HAP-1 (cell line): ENCODE measurements at regions not wholly inside any gene's neighbourhood (a gene's known extent, or its start where the extent isn't known, plus 50 kb on each side); places are given as distances from the start of the nearest gene placed in this dataset.
"Not testable (repeated sequence)": the region's sequence is repeated elsewhere in the genome, so short reads cannot be mapped to it uniquely, and the experiment has no call there.

Source experiments
- DNase-seq, 2 experiments: peaks; one replicate each; pipeline ENCODE4 v3.0.0-alpha.2; 2016 to 2020; ENCODE audit warnings: low spot score in 2 of 2
- H3K27me3 ChIP-seq: fragments of 250-450 bp; sonication (Bioruptor Pico); 2 replicates; pipeline ENCODE4 v1.5.1; 2020; ENCODE audit warnings: low read depth, mild to moderate bottlenecking, moderate library complexity
- H3K36me3 ChIP-seq: fragments of 250-450 bp; sonication (Bioruptor Pico); replicated peaks from 2 replicates; pipeline ENCODE4 v1.5.1; 2020; ENCODE audit warnings: mild to moderate bottlenecking
- H3K4me1 ChIP-seq: fragments of 250-450 bp; sonication (Bioruptor Pico); 2 replicates; pipeline ENCODE4 v1.5.1; 2020; ENCODE audit warnings: mild to moderate bottlenecking
- H3K4me3 ChIP-seq: fragments of 250-450 bp; sonication (Bioruptor Pico); 2 replicates; pipeline ENCODE4 v1.5.1; 2020; ENCODE audit warnings: mild to moderate bottlenecking, moderate library complexity
- H3K9me3 ChIP-seq: fragments of 250-450 bp; sonication (Bioruptor Pico); 2 replicates; pipeline ENCODE4 v1.5.1; 2020; ENCODE audit warnings: mild to moderate bottlenecking, moderate library complexity
- in situ Hi-C: fragments of 300-500 bp; cut with MboI; formaldehyde crosslinking; loops from 3 replicates; pipeline ENCODE4 v1.14.3; 2020; ENCODE audit warnings: low sequenced_read_pairs, inconsistent platforms, mixed read lengths

DNA sequence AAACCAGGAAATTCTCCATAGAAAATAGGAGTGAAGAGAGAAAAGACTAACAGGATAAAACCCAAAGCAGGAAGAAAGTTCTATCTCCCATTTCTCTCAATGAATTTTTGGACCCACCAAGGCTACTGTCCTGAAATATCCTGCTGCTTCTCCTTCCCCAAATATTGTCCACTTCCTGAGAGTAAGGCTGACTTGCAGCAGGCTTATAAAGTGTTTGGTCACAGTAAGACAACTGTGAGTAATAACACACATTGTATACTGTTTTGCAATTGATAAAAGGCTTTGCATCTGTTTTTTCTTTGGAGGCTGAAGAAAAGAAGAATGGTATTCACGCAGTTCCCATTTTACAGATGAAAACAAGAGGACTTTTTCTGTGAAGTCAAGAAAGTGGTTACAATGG lies 52.8 kb downstream of the FOXD4L6 start:
- H3K36me3 ChIP-seq, H3K4me1 ChIP-seq, in situ Hi-C loops, H3K9me3 ChIP-seq, H3K4me3 ChIP-seq, DNase-seq, H3K27me3 ChIP-seq: not testable (repeated sequence)

DNA sequence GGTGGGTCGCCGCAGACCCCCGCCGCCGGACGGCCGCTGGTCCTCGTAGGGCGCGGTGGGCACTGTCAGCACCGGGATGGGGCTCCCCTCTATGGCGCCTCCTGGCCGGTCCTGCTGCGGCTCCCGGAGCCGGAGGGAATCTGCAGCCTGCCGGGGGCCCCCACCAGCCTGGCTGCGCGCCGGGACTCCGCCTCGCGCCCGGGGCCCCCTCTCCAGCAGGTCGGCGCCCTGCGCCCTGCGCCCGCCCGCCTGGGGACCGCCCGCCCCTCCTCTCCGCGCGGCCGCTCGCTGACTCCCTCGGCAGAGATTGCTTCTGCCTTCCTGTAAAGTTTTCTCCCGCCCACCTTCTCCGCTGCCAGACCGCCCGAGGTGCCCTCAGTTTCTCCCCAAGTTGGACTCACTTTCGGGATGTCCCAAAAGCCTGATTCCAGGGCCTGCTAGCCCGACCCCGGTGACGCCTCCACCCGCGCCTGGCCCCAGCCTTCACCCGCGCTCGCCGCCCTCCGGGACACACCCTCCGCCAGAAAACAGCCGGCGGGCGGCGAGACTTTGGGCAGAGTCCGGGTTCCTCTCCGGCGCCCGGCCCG lies 54.0 kb downstream of the FOXD4L6 start:
- H3K27me3 ChIP-seq, H3K36me3 ChIP-seq, H3K9me3 ChIP-seq, H3K4me1 ChIP-seq, in situ Hi-C loops: not testable (repeated sequence)
- peak; percentile 8 to 74 for DNase-seq
- peak overlapping the region; percentile 50 for H3K4me3 ChIP-seq

DNA sequence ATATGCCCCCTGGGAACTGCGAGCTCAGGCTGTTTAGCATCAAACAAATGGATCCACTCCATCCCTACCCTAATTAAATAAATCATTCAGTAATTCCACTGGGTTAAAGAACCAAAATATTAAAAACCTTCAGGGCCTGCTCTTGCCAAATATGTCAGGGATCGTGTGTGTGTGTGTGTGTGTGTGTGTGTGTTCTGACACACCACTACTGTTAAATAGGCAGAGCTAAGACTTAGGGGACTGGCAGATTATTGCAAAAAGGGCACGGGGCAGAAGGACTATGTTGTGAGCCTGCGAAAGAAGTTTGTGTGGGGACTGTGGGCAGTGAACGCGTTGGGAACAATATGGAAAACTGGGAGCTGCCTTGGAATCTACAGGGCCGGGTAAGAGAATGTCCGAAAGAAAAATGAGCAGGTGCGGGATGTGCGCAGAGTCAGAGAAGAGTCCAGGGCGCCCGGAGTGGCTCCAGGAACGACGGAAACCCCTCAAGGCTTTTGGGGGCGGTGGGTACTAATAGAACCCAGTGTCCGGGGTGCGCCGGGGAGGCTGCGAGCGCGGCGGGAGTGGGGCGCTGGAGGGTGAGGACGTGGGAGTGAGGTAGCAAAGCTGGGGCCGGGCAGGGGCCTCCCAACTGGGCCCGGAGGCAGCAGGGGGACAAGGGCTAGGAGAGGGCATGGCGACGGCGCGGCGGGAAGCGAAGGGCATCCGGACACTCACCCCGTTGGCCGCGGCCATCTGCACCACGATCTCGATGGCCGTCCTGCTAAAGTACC lies 54.8 kb downstream of the FOXD4L6 start:
- H3K36me3 ChIP-seq, in situ Hi-C loops, H3K27me3 ChIP-seq, H3K9me3 ChIP-seq, H3K4me1 ChIP-seq, DNase-seq: not testable (repeated sequence)
- peak overlapping the region; percentile 50 for H3K4me3 ChIP-seq

DNA sequence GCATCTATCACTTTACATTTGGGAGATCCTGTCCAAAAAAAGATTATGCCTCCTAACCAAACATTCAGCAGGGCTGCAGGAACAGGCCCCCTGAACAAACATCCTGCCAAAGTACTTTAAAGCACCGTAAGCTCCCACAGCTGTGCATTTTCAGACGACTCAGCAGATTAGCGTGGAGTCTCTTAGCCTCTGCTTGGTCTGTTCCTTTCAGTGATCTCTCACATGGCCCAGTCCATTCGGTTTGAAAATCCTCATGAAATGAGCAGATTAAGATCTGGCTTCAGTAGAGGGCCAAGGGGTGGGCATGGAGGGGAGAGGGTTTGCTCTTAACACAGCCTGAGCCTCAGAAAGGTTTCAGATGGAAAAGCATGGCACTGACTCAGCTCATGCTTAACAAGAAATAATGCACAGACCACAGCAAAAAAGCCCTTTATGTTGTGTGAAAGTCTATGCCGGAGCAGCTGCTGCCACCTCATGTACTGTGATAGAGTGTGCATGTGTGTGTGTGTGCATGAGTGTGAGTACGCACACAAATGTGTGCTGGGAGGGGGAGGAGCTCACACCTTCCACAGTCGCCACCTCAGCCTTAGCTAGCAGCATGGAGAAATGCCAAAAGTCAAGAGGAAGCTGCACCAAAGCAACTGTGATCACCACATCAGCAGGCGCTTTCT lies 64.2 kb downstream of the FOXD4L6 start:
- H3K4me1 ChIP-seq, H3K36me3 ChIP-seq, H3K9me3 ChIP-seq, in situ Hi-C loops, DNase-seq, H3K27me3 ChIP-seq, H3K4me3 ChIP-seq: not testable (repeated sequence)

DNA sequence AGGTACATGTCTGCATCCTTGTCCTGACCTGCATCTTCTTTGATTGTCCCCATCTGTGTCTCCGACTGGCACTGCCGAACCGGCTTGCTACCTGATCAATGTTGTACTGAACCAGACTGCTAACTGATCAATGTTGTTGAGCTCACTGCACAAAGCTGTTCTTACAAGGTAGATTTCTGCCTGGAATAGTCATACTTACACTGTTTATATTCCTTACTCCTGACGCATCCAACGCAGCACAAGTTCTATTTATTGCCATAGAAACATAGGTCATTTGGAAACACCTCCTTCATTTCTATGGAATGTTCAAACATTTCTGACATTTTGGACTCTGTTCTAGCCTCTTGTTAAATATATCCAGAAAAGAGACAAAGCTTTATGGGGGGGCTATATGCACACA lies 65.2 kb downstream of the FOXD4L6 start:
- H3K9me3 ChIP-seq, H3K4me3 ChIP-seq, DNase-seq, in situ Hi-C loops, H3K4me1 ChIP-seq, H3K36me3 ChIP-seq, H3K27me3 ChIP-seq: not testable (repeated sequence)

DNA sequence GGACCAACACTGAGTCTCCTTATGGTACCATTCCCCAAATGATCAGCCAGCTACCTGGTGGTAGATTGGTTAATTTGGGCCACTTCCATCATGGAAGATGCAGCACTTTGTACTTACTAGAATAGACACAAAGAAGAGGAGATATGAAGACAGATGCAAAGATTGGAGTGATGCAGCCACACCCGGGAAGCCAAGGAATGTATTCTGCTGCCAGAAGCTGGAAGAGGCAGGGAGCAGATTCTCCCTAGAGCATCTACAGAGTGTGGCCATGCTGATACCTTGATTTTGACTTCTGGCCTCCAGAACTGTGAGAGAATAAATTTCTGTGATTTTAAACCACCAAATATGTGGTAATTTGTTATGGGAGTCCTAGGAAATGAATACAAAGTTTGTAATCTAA lies 68.9 kb downstream of the FOXD4L6 start:
- H3K36me3 ChIP-seq, H3K27me3 ChIP-seq, DNase-seq, H3K4me3 ChIP-seq, H3K4me1 ChIP-seq, in situ Hi-C loops, H3K9me3 ChIP-seq: not testable (repeated sequence)

DNA sequence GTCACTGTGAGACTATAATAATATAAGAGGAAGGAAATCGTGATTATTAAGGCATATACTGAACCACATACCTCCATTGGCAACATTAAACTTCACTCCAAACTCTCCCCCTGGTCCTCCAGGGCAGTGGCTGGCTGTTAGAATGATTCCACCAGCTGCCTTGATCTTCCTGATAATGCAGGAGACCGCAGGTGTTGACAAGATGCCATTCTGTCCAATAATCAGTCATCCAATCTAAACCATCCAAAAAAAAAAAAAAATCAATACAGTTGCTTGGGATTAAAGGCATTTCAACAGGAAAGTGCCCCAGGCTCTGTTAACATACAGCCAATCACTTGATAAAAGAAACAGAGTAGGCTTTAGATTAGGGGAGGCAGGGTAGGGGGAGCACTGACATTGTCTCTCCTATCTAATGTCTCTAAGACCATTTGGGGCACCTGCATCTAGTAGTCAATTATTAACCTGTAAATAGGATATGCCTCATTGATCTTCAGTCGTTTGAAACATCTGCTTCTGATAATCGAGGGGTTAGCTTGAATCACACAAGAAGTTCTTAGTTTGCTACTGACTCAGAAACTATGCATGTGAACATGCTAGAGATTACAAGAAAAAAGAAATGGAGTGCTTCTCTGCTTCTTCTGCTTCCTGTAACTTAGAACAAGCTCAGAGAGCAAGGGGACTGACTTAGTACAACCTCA lies 74.7 kb downstream of the FOXD4L6 start:
- in situ Hi-C loops, H3K4me3 ChIP-seq, H3K9me3 ChIP-seq, H3K4me1 ChIP-seq, H3K27me3 ChIP-seq, DNase-seq, H3K36me3 ChIP-seq: not testable (repeated sequence)

DNA sequence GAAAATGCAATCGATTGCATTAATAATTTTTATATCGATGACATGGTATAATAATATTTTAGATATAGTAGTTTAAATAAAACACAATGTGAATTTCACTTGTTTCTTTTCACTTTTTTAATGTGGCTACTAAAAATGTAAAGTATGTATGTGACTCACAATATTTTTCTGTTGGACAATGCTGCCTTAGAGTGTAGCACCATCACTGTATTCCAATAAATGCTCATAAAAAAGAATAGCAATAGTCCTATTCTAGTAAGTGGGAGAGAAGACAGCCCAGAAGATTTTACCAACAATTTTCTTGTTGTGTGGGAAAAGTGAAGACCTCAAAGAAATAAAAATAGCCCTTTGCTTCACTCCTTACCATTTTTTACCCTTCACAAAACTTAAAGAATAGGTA lies 79.8 kb downstream of the FOXD4L6 start:
- H3K27me3 ChIP-seq, H3K9me3 ChIP-seq, H3K4me1 ChIP-seq, in situ Hi-C loops, DNase-seq, H3K36me3 ChIP-seq, H3K4me3 ChIP-seq: not testable (repeated sequence)

DNA sequence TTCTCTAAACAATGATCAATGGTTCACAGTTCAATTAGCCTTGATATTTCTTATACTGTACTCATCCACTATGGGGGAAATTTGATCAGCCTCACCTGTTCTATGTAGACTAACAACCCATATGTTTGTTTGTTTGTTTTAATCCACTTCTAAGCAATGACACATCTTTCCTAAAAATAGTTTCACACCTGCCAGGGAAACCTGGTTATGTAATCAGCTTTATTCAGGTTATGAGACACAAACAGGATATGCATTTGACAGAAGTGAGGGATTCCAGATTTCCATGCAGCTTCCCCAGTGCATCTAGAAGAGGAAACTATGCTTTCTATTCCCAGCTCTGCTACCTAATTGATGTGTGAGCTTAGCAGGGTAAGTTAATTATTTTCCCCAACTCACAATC lies 80.7 kb downstream of the FOXD4L6 start:
- DNase-seq, H3K4me1 ChIP-seq, in situ Hi-C loops, H3K9me3 ChIP-seq, H3K36me3 ChIP-seq, H3K4me3 ChIP-seq, H3K27me3 ChIP-seq: not testable (repeated sequence)

DNA sequence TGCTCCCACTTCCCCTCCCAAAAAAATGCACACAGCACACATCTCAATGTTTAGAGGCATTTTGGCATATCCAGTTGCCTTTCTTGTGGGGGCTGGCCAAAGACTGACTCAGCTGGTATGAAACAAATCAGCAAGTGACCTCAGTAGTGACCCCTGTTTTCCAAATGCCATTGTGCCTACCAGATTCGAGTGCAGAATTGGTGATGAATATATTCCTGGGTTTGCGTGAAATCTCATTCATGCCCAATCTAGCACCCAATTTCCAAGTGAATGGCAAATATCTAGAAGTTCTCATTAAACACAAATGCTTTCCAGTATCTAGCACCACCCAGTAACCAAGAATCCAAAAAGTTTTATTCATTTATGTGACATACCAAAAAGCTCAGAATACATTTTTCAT lies 83.6 kb downstream of the FOXD4L6 start:
- H3K4me3 ChIP-seq, in situ Hi-C loops, H3K36me3 ChIP-seq, H3K9me3 ChIP-seq, H3K27me3 ChIP-seq, H3K4me1 ChIP-seq, DNase-seq: not testable (repeated sequence)

DNA sequence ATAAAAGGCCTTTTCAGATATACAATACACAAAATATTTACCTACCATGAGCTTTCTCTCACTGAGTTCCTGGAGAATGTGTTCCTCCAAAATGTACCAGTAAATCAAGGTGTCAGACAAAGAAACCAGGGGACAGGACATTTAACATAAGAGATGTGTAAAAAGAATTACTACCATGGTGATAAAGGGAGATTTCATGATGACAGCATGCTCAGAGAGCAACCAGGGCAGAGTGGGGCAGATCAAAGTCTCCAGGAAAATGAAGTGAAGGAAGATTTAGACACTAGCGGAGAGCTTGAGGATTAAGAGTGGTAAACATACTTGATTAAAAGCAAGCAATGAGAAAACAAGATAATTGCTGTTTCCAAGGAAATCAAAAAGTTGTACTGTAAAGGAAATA lies 85.0 kb downstream of the FOXD4L6 start:
- H3K9me3 ChIP-seq, H3K36me3 ChIP-seq, H3K4me1 ChIP-seq, H3K4me3 ChIP-seq, in situ Hi-C loops, DNase-seq, H3K27me3 ChIP-seq: not testable (repeated sequence)

DNA sequence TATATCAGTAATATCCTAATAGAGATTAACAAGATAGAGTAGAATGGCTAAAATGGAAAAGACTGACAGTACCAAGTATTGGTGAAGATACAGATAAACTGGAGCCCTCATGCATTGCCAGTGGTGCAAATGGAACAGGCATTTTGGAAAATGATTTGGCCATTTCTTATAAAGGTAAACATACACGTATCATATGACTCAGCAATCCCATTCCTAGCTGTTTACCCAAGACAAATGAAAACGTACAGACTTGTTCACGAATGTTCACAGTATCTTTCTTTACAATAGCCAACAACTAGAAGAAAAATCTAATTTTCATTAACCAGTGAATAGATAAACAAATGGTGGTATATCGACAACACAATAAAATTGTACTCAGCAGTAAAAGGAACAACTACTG lies 86.4 kb downstream of the FOXD4L6 start:
- H3K27me3 ChIP-seq, DNase-seq, in situ Hi-C loops, H3K9me3 ChIP-seq, H3K4me1 ChIP-seq, H3K4me3 ChIP-seq, H3K36me3 ChIP-seq: not testable (repeated sequence)

DNA sequence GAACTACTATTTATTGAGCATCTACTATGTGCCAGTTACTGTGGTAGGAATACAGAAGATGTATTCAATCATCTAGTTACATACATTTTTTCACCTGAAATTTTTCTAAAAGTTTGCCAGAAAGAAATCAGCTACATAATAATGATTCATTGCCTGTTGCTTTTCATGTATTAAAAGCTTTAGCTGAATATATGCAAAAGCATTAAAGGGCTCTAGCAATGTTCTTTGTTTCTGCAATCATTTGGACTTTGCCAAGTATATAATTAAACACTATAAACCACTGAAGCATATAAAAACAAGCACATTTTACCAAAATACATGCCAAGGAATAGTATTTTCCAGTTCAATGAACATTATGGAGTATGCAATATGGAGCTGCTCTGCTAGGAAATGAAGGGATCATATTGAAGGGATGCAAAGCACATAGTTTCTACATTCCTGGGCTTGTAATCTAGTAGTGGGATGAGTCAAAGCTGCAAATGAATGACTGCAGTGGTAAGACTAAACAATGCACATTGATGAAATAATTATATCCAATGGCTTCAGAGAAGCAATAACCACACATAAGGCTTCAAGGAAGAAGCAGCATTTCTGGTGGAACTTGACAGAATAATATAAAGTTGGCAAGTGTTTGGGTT lies 87.7 kb downstream of the FOXD4L6 start:
- in situ Hi-C loops, H3K9me3 ChIP-seq, H3K4me1 ChIP-seq, H3K27me3 ChIP-seq, H3K4me3 ChIP-seq, DNase-seq, H3K36me3 ChIP-seq: not testable (repeated sequence)

DNA sequence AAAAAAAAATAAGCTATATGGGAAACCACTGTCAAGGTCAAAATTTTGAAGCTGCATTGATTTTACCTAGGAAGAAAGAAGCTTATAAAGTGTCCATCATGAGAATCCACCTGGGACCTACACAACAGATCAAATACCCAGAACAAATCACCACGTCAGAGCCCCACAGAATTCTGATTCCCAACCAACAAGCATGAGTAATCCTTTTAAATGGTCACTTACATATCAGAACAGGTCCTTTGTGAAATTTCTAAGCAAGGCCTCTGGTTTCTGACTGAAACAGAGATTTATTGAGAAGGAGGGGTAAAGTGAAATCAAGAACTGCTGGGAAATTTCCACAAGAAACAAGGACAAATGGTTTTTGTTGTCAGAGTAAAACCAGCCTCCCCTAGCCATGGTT lies 93.2 kb downstream of the FOXD4L6 start:
- H3K4me3 ChIP-seq, H3K36me3 ChIP-seq, H3K9me3 ChIP-seq, H3K4me1 ChIP-seq, in situ Hi-C loops, H3K27me3 ChIP-seq: not testable (repeated sequence)
- DNase-seq: peak; percentile 80 to 87
